H1 (cell line): ENCODE measurements at regions not wholly inside any gene's neighbourhood (a gene's known extent, or its start where the extent isn't known, plus 50 kb on each side); places are given as distances from the start of the nearest gene placed in this dataset.
A peak's percentile ranks its signal among the peaks of the same experiment; 100 is the strongest.

ENCODE experiments used
- CTCF ChIA-PET: fragments of 300-600 bp; sonication (Branson Sonifier 250); formaldehyde crosslinking; loops from one replicate; lab custom pipeline; 2021; ENCODE audit not compliant: partially characterized antibody; lab: Charles Lee
- POLR2A ChIA-PET: fragments of 300-600 bp; sonication (Branson Sonifier 250); formaldehyde crosslinking; loops from one replicate; lab custom pipeline; 2021; ENCODE audit warnings: inconsistent platforms; ENCODE audit not compliant: partially characterized antibody; lab: Charles Lee
- DNase-seq, 2 experiments: peaks; one replicate each; pipeline versions ENCODE4 v3.0.0 to v3.0.0-alpha.2; 2010 to 2022; ENCODE audit warnings: low spot score in 2 of 2, low read depth in 1 of 2, mixed read lengths in 1 of 2
- FAIRE-seq: peaks from 2 replicates; lab custom pipeline; 2011; peaks lifted over from hg19 to GRCh38; lab: Jason Lieb, UNC
- H2AFZ ChIP-seq: 2 replicates; pipeline ENCODE4 v1.8.1; 2012; ENCODE audit warnings: low read length, inconsistent platforms
- H2AK5ac ChIP-seq: 2 replicates; pipeline ENCODE4 v1.6.1; 2013; ENCODE audit warnings: low read depth, low read length
- H2BK120ac ChIP-seq: replicated peaks from 2 replicates; pipeline ENCODE3; 2013; ENCODE audit warnings: low read depth, low read length, inconsistent platforms
- H2BK12ac ChIP-seq: 2 replicates; pipeline ENCODE4 v1.6.1; 2013; ENCODE audit warnings: low read depth, low read length
- H2BK15ac ChIP-seq: 2 replicates; pipeline ENCODE4 v1.6.1; 2013; ENCODE audit warnings: low read length
- H2BK20ac ChIP-seq: 2 replicates; pipeline ENCODE4 v1.6.1; 2013; ENCODE audit warnings: low read length
- H2BK5ac ChIP-seq: 2 replicates; pipeline ENCODE4 v1.6.1; 2013; ENCODE audit warnings: low read depth, low read length
- H3K14ac ChIP-seq: 2 replicates; pipeline ENCODE4 v1.6.1; 2013; ENCODE audit warnings: inconsistent platforms; ENCODE audit not compliant: insufficient read length
- H3K18ac ChIP-seq: 2 replicates; pipeline ENCODE4 v1.6.1; 2013; ENCODE audit warnings: low read length; ENCODE audit errors: extremely low read depth
- H3K23ac ChIP-seq: 2 replicates; pipeline ENCODE4 v1.6.1; 2013; ENCODE audit warnings: inconsistent platforms; ENCODE audit not compliant: insufficient read length
- H3K23me2 ChIP-seq: 2 replicates; pipeline ENCODE4 v1.6.1; 2013; ENCODE audit warnings: low read depth, low read length
- H3K27ac ChIP-seq: 2 replicates; pipeline ENCODE4 v1.6.1; 2011; ENCODE audit warnings: low read depth, low read length, inconsistent platforms
- H3K27me3 ChIP-seq, 4 experiments: replicated peaks in 1 of 4; 1 replicate in 1 of 4; 2 replicates in 3 of 4; pipeline versions ENCODE4 v1.6.1 to v1.8.1; 2011 to 2013; ENCODE audit warnings: low read length in 3 of 4, mild to moderate bottlenecking in 3 of 4, inconsistent platforms in 2 of 4, mixed read lengths in 2 of 4, moderate library complexity in 1 of 4; ENCODE audit not compliant: control insufficient read depth in 3 of 4, insufficient read depth in 3 of 4; ENCODE audit errors: extremely low read depth in 1 of 4
- H3K36me3 ChIP-seq, 4 experiments: 2 replicates each; pipeline versions ENCODE4 v1.6.1 to v1.8.1; 2011 to 2013; ENCODE audit warnings: mild to moderate bottlenecking in 4 of 4, low read length in 3 of 4, moderate library complexity in 2 of 4, control low read depth in 1 of 4, inconsistent platforms in 1 of 4; ENCODE audit not compliant: insufficient read depth in 4 of 4, control insufficient read depth in 2 of 4
- H3K4ac ChIP-seq: replicated peaks from 2 replicates; pipeline ENCODE3; 2013; ENCODE audit warnings: low read length, low read depth, mixed read lengths, inconsistent platforms; ENCODE audit not compliant: insufficient read length
- H3K4me1 ChIP-seq, 4 experiments: replicated peaks in 1 of 4; 1 replicate in 1 of 4; 2 replicates in 3 of 4; pipeline versions ENCODE4 v1.6.1 to v1.8.1; 2011 to 2013; ENCODE audit warnings: low read length in 3 of 4, inconsistent platforms in 2 of 4, mixed read lengths in 1 of 4; ENCODE audit not compliant: insufficient read depth in 4 of 4, control insufficient read depth in 3 of 4
- H3K4me2 ChIP-seq, 2 experiments: 2 replicates each; pipeline versions ENCODE4 v1.6.1 to v1.8.1; 2011 to 2013; ENCODE audit warnings: low read depth in 2 of 2, low read length in 2 of 2, control low read depth in 1 of 2, inconsistent platforms in 1 of 2, mild to moderate bottlenecking in 1 of 2; ENCODE audit not compliant: insufficient read depth in 1 of 2
- H3K4me3 ChIP-seq, 4 experiments: fragments of 200-600, 300-600 bp in 1 of 4; sonication (generic), shearing (Covaris generic), sonication (Bioruptor Twin) in 1 of 4; 2 replicates each; pipeline versions ENCODE4 v1.5.1 to v1.8.1; 2011 to 2016; ENCODE audit warnings: low read length in 4 of 4, low read depth in 3 of 4, control low read depth in 2 of 4, inconsistent platforms in 2 of 4, mild to moderate bottlenecking in 2 of 4, mixed read lengths in 1 of 4, moderate library complexity in 1 of 4; ENCODE audit not compliant: insufficient read depth in 2 of 4; ENCODE audit errors: extremely low read depth in 1 of 4
- H3K56ac ChIP-seq: replicated peaks from 2 replicates; pipeline ENCODE3; 2013; ENCODE audit warnings: low read depth, mild to moderate bottlenecking, mixed read lengths, low read length, inconsistent platforms; ENCODE audit not compliant: insufficient read length
- H3K79me1 ChIP-seq: 2 replicates; pipeline ENCODE4 v1.6.1; 2013; ENCODE audit warnings: low read depth, low read length, control low read depth
- H3K79me2 ChIP-seq, 2 experiments: 2 replicates each; pipeline versions ENCODE4 v1.6.1 to v1.8.1; 2012 to 2013; ENCODE audit warnings: low read length in 2 of 2, mild to moderate bottlenecking in 2 of 2, inconsistent platforms in 1 of 2; ENCODE audit not compliant: insufficient read depth in 2 of 2, control insufficient read depth in 1 of 2
- H3K9ac ChIP-seq, 4 experiments: replicated peaks in 1 of 4; 1 replicate in 1 of 4; 2 replicates in 3 of 4; pipeline versions ENCODE4 v1.6.1 to v1.8.1; 2011 to 2013; ENCODE audit warnings: low read depth in 3 of 4, low read length in 3 of 4, control low read depth in 2 of 4, mild to moderate bottlenecking in 2 of 4, moderate library complexity in 2 of 4, inconsistent platforms in 1 of 4; ENCODE audit errors: extremely low read depth in 1 of 4
- H3K9me3 ChIP-seq, 2 experiments: 2 replicates each; pipeline versions ENCODE4 v1.6.1 to v1.8.1; 2012 to 2013; ENCODE audit warnings: mild to moderate bottlenecking in 2 of 2, moderate library complexity in 2 of 2, control low read depth in 1 of 2, inconsistent platforms in 1 of 2, low read depth in 1 of 2, low read length in 1 of 2, mixed read lengths in 1 of 2; ENCODE audit not compliant: insufficient read depth in 2 of 2
- H4K20me1 ChIP-seq, 2 experiments: replicated peaks in 1 of 2; 2 replicates each; pipeline versions ENCODE3 to v1.8.1; 2011 to 2013; ENCODE audit warnings: inconsistent platforms in 2 of 2, low read length in 2 of 2, mild to moderate bottlenecking in 1 of 2; ENCODE audit not compliant: insufficient read depth in 2 of 2, control insufficient read depth in 1 of 2
- H4K5ac ChIP-seq: 2 replicates; pipeline ENCODE4 v1.6.1; 2013; ENCODE audit warnings: low read length, low read depth, mixed read lengths, inconsistent platforms; ENCODE audit not compliant: insufficient read length
- H4K8ac ChIP-seq: 2 replicates; pipeline ENCODE4 v1.8.0; 2013; ENCODE audit warnings: mild to moderate bottlenecking, moderate library complexity, low read length, inconsistent platforms; ENCODE audit not compliant: insufficient read depth; ENCODE audit errors: extremely low read depth
- H4K91ac ChIP-seq: replicated peaks from 2 replicates; pipeline ENCODE3; 2013; ENCODE audit warnings: low read length, mixed read lengths, inconsistent platforms; ENCODE audit not compliant: insufficient read length
- KDM1A ChIP-seq: fragments of 200-600, 300-600 bp; sonication (generic); IDR thresholded peaks from 2 replicates; pipeline ENCODE4 v1.7.1; 2016; ENCODE audit warnings: mild to moderate bottlenecking, low read length, borderline replicate concordance
- SUZ12 ChIP-seq: fragments of 200-600 bp; sonication (generic); IDR thresholded peaks from 2 replicates; pipeline ENCODE4 v1.6.1; 2012; ENCODE audit warnings: mild to moderate bottlenecking, inconsistent platforms, low read length, moderate library complexity, mixed read lengths
- ZNF274 ChIP-seq: IDR thresholded peaks from 2 replicates; pipeline ENCODE4 v1.7.0; 2012; ENCODE audit warnings: low read length, borderline replicate concordance; ENCODE audit errors: extremely low read depth
- WGBS, 2 experiments: shearing (Covaris generic) in 1 of 2; methylation state at CpG; one replicate each; pipeline versions ENCODE4 v1.1.6 to v1.1.7; 2013 to 2015; ENCODE audit warnings: low lambda C conversion rate in 2 of 2, mixed read lengths in 2 of 2, inconsistent platforms in 1 of 2, low coverage in 1 of 2, missing lambda C conversion rate in 1 of 2; ENCODE audit not compliant: insufficient replicate concordance in 2 of 2, insufficient coverage in 1 of 2, insufficient read length in 1 of 2; ENCODE audit errors: extremely low coverage in 1 of 2, missing lambda C conversion rate in 1 of 2; 5-methylcytosine and 5-hydroxymethylcytosine counted together

GRCh38 chr19:28472843-28473242 lies 740.1 kb downstream of the UQCRFS1 start:
- H2BK12ac ChIP-seq: peak overlapping the region; percentile 6; the same call in 1 of the 2 replicates
- TF ChIP-seq ZNF274 (no peak), KDM1A (no peak), SUZ12 (no peak)
- no peak overlapping the region for H3K56ac ChIP-seq
- H3K23ac ChIP-seq: no peak overlapping the region
- ChIA-PET CTCF (interaction anchor here (0.6 to 3.2 kb wide), 4 partner anchors 39 to 264 kb away, joined by 3 to 12 read pairs (median 4); no protein-coding TSS in a partner anchor), POLR2A (no interaction called here)
- H2BK20ac ChIP-seq: no peak overlapping the region
- 86% methylated on average over 7 of the region's 7 CpGs; no CpG with 5 or more reads in 1 of the 2 experiments for WGBS, 2 experiments
- no peaks in the 10 kb centered on the region for H3K36me3 ChIP-seq
- H2BK15ac ChIP-seq: no peak overlapping the region
- no peak overlapping the region for H2BK120ac ChIP-seq
- no peak overlapping the region for H3K27ac ChIP-seq
- no peak overlapping the region for H3K9ac ChIP-seq
- H3K23me2 ChIP-seq: no peaks in the 10 kb centered on the region
- no peak overlapping the region for H3K4ac ChIP-seq
- H3K4me2 ChIP-seq: no peak overlapping the region
- H3K79me2 ChIP-seq: no peaks in the 10 kb centered on the region
- no peak for DNase-seq
- FAIRE-seq: no peak
- no peak overlapping the region for H4K8ac ChIP-seq
- H3K79me1 ChIP-seq: no peaks in the 10 kb centered on the region
- no peak overlapping the region for H3K18ac ChIP-seq
- H3K14ac ChIP-seq: no peak overlapping the region
- H3K4me1 ChIP-seq: peaks cover 0 to 5% (median 2%) of the 10 kb centered on the region in 4 experiments; a peak in 2 of 7 replicates
- H4K20me1 ChIP-seq: no peaks in the 10 kb centered on the region
- no peaks in the 10 kb centered on the region for H3K27me3 ChIP-seq
- H4K5ac ChIP-seq: no peak overlapping the region
- no peak overlapping the region for H2AK5ac ChIP-seq
- no peaks in the 10 kb centered on the region for H3K9me3 ChIP-seq
- no peak overlapping the region for H3K4me3 ChIP-seq
- H4K91ac ChIP-seq: no peak overlapping the region
- no peak overlapping the region for H2AFZ ChIP-seq
- no peak overlapping the region for H2BK5ac ChIP-seq
